GM19438 (cell line): ENCODE measurements at regions not wholly inside any gene's neighbourhood (a gene's known extent, or its start where the extent isn't known, plus 50 kb on each side); places are given as distances from the start of the nearest gene placed in this dataset.

Experiments used
- ATAC-seq: cut with Tn5 transposase; IDR thresholded peaks from one replicate; pipeline ENCODE4 v1.9.1; 2021; ENCODE audit warnings: low read depth; ENCODE audit not compliant: unreplicated experiment

GRCh38 chr14:60349663-60350365, 100.8 kb downstream of the PPM1A start:
- peak; percentile 77 for ATAC-seq

DNA sequence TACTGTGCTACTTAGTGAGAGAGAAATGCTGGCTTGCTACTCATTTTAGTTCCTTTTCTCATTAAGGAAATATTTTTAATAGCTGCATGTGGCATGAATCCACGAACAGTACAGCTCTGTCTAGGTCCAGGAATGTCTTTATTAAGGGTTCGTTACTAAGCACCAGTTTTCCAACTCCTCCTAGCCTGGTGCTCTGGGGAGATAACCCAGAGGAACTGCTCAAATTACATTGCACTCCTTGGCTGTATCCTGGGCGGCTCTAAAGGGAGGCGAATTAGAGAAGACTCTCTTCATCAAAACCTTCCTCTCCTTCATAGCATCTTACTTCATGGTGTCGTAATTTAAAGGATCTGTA, 101.3 kb downstream of the PPM1A start:
- ATAC-seq: no peak

- no peak for ATAC-seq
These were observed 104.4 kb downstream of the PPM1A start for GRCh38 chr14:60353420-60353819.

DNA sequence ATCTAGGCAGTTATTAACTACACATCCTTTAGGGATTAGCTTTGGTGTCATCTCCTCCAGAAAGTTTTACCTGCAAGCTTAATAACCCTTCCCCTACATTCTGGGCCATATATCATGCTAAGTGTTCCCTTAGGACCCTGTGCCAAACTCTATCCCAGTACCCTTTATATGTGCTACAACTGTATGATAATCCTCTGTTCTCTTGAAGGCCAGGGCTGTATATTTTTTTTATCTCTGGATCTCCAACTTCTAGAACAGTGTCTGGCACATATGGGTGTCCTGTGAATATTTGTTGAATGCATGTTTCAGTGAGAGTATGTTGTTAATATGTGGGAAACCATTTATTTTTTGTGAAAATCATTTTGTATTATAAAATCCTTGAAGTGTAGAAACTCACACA, 106.7 kb downstream of the PPM1A start:
- ATAC-seq: no peak

GRCh38 chr14:60356386-60356785, 107.4 kb downstream of the PPM1A start:
- no peak for ATAC-seq

DNA sequence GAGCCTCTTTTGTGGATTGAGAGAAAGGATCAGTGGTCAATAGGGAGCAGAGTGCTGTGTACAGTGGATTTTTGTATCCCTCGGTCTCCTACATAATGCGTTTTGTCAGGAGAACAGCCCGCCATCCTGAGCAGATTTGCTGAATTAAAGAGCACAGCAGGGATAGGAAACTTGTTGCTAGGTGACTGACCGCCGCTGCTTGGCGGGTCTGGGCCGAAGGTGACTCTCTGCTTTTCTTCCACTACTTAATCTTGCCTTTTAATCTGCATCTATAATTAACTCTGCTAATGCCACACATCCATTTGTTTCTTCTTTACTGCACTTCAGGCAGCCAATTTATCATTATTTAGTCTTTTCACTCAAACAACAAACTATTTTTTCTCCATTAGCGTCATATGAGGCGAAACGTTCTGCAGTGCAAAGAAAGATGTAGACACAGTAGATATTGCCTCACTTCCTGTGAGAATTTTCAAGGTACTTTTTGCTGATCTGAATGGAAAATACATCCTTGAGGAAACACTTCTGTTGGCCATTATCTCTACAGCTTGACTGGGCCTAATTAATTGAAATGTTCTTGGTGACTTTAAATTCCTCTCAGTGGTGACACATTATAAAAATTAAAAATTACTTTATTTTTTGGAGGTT, 108.0 kb downstream of the PPM1A start:
- ATAC-seq: no peak

- no peak for ATAC-seq
These were observed 108.6 kb downstream of the PPM1A start for GRCh38 chr14:60357551-60358149.

DNA sequence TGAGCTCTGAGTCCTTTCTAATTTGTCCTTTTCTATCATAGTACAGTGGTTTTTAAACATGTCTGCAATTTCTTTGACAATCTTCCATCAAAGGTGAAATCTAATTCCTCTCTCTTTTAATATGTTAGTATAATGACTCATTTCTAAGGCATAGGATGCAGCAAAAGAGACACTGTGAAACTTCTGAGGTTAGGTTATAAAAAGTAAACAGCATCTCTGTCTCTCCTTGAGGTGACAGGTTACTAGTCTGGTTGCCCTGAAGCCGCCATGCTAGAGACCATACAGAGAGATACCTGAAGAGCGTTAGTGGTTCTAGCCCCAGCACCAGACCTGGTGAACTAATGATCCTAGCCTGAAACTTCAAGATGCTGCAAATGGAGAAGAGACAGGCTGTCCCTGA, 114.3 kb downstream of the PPM1A start:
- no peak for ATAC-seq

GRCh38 chr14:60363687-60364086, 114.7 kb downstream of the PPM1A start:
- ATAC-seq: no peak

DNA sequence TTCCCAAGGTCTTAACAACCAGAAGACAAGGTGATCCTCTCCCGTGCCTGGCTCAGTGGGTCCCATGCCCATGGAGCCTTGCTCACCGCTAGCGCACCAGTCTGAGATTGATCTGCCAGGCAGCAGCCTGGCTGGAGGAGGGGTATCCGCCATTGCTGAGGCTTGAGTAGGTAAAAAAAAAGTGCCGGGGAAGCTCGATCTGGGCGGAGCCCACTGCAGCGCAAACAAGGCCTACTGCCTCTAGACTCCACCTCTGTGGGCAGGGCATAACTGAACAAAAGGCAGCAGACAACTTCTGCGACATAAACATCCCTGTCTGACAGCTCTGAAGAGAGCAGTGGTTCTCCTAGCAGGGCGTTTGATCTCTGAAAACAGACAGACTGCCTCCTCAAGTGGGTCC, 104.0 kb downstream of the C14orf39 start:
- no peak for ATAC-seq
